ENCODE measurements at regions not wholly inside any gene's neighbourhood (a gene's known extent, or its start where the extent isn't known, plus 50 kb on each side); places are given as distances from the start of the nearest gene placed in this dataset.

GRCh38 chr20:30286157-30286556 lies 971.3 kb upstream of the DEFB115 start:
- TF ChIP-seq POLR2A (IDR thresholded peaks at IDR 0.05): no peak
- TF ChIP-seq, protein P1, sequence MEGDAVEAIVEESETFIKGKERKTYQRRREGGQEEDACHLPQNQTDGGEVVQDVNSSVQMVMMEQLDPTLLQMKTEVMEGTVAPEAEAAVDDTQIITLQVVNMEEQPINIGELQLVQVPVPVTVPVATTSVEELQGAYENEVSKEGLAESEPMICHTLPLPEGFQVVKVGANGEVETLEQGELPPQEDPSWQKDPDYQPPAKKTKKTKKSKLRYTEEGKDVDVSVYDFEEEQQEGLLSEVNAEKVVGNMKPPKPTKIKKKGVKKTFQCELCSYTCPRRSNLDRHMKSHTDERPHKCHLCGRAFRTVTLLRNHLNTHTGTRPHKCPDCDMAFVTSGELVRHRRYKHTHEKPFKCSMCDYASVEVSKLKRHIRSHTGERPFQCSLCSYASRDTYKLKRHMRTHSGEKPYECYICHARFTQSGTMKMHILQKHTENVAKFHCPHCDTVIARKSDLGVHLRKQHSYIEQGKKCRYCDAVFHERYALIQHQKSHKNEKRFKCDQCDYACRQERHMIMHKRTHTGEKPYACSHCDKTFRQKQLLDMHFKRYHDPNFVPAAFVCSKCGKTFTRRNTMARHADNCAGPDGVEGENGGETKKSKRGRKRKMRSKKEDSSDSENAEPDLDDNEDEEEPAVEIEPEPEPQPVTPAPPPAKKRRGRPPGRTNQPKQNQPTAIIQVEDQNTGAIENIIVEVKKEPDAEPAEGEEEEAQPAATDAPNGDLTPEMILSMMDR (IDR thresholded peaks at IDR 0.05): no peak
- no peak for TF ChIP-seq POLR2AphosphoS5 (IDR thresholded peaks at IDR 0.05)

Data from breast epithelium (tissue), 3 donors.